ENCODE measurements at regions not wholly inside any gene's neighbourhood (a gene's known extent, or its start where the extent isn't known, plus 50 kb on each side); places are given as distances from the start of the nearest gene placed in this dataset.

- Histone ChIP-seq H3K79me2 (ENCODE audit: insufficient read depth, low read length) (no peaks in the 10 kb centered on the region), H3F3A (ENCODE audit: insufficient read depth) (no peaks in the 10 kb centered on the region), H3K27ac (ENCODE audit: low read depth, low read length) (no peak overlapping the region), H3K9me3 (ENCODE audit: insufficient read depth, low read length) (no peaks in the 10 kb centered on the region), H3K4me3 (ENCODE audit: insufficient read depth, low read length, poor library complexity, severe bottlenecking) (no peak overlapping the region), H3K4me2 (ENCODE audit: low read depth, low read length, poor library complexity, severe bottlenecking) (no peak overlapping the region), H3K9ac (ENCODE audit: low read length) (no peak overlapping the region), H4K20me1 (ENCODE audit: low read depth, low read length) (no peaks in the 10 kb centered on the region), H3K27me3 (ENCODE audit: low read length) (no peaks in the 10 kb centered on the region), H2AFZ (ENCODE audit: low read depth, low read length, severe bottlenecking) (no peak overlapping the region), H3K9me2 (replicated peaks; ENCODE audit: insufficient read depth, low read length) (no peaks in the 10 kb centered on the region), H3K36me3 (ENCODE audit: low read length) (no peaks in the 10 kb centered on the region)
- no peak for TF ChIP-seq EZH2phosphoT487 (conservative IDR thresholded peaks at IDR 0.05; ENCODE audit: low read length)
- TF ChIP-seq CTCF (IDR thresholded peaks at IDR 0.05; ENCODE audit: insufficient read depth, low read length, poor library complexity, severe bottlenecking): no peak
Measured at GRCh38 chr13:39159846-39160370, 121.7 kb downstream of the NHLRC3 start.

GRCh38 chr13:39167018-39167417 is 128.8 kb downstream of the NHLRC3 start:
- Histone ChIP-seq H3K4me2 (ENCODE audit: low read depth, low read length, poor library complexity, severe bottlenecking) (no peak overlapping the region), H3K79me2 (ENCODE audit: insufficient read depth, low read length) (no peaks in the 10 kb centered on the region), H3K27ac (ENCODE audit: low read depth, low read length) (no peak overlapping the region), H3K27me3 (ENCODE audit: low read length) (no peaks in the 10 kb centered on the region), H3K9me2 (replicated peaks; ENCODE audit: insufficient read depth, low read length) (no peaks in the 10 kb centered on the region), H3F3A (ENCODE audit: insufficient read depth) (no peaks in the 10 kb centered on the region), H3K4me3 (ENCODE audit: insufficient read depth, low read length, poor library complexity, severe bottlenecking) (no peak overlapping the region), H3K9ac (ENCODE audit: low read length) (no peak overlapping the region), H3K9me3 (ENCODE audit: insufficient read depth, low read length) (no peaks in the 10 kb centered on the region), H4K20me1 (ENCODE audit: low read depth, low read length) (no peaks in the 10 kb centered on the region), H2AFZ (ENCODE audit: low read depth, low read length, severe bottlenecking) (no peak overlapping the region), H3K36me3 (ENCODE audit: low read length) (no peaks in the 10 kb centered on the region)
- no peak for TF ChIP-seq EZH2phosphoT487 (conservative IDR thresholded peaks at IDR 0.05; ENCODE audit: low read length)
- TF ChIP-seq CTCF (IDR thresholded peaks at IDR 0.05; ENCODE audit: insufficient read depth, low read length, poor library complexity, severe bottlenecking): no peak

GRCh38 chr13:39170711-39171110 is 132.5 kb downstream of the NHLRC3 start:
- no peak for TF ChIP-seq EZH2phosphoT487 (conservative IDR thresholded peaks at IDR 0.05; ENCODE audit: low read length)
- no peak for TF ChIP-seq CTCF (IDR thresholded peaks at IDR 0.05; ENCODE audit: insufficient read depth, low read length, poor library complexity, severe bottlenecking)
- H2AFZ ChIP-seq (ENCODE audit: low read depth, low read length, severe bottlenecking): no peak overlapping the region
- no peaks in the 10 kb centered on the region for H3K27me3 ChIP-seq (ENCODE audit: low read length)
- no peaks in the 10 kb centered on the region for H3K9me3 ChIP-seq (ENCODE audit: insufficient read depth, low read length)
- no peaks in the 10 kb centered on the region for H3K36me3 ChIP-seq (ENCODE audit: low read length)
- no peak overlapping the region for H3K4me3 ChIP-seq (ENCODE audit: insufficient read depth, low read length, poor library complexity, severe bottlenecking)
- H3K9me2 ChIP-seq (replicated peaks; ENCODE audit: insufficient read depth, low read length): no peaks in the 10 kb centered on the region
- no peaks in the 10 kb centered on the region for H3K79me2 ChIP-seq (ENCODE audit: insufficient read depth, low read length)
- no peak overlapping the region for H3K4me2 ChIP-seq (ENCODE audit: low read depth, low read length, poor library complexity, severe bottlenecking)
- no peaks in the 10 kb centered on the region for H3F3A ChIP-seq (ENCODE audit: insufficient read depth)
- no peak overlapping the region for H3K27ac ChIP-seq (ENCODE audit: low read depth, low read length)
- no peak overlapping the region for H3K9ac ChIP-seq (ENCODE audit: low read length)
- no peaks in the 10 kb centered on the region for H4K20me1 ChIP-seq (ENCODE audit: low read depth, low read length)

All from SU-DHL-6 (cell line).